PC-3 (cell line): ENCODE measurements at regions not wholly inside any gene's neighbourhood (a gene's known extent, or its start where the extent isn't known, plus 50 kb on each side); places are given as distances from the start of the nearest gene placed in this dataset.

ENCODE experiments used
- CTCF ChIP-seq: fragments of 300-600 bp; sonication (generic); conservative IDR thresholded peaks from 2 replicates; pipeline ENCODE4 v1.5.1; 2017; ENCODE audit warnings: antibody characterized with exemption, low read depth, mild to moderate bottlenecking, low read length
- EZH2 ChIP-seq: fragments of 300-600 bp; sonication (generic); IDR thresholded peaks from one replicate; pipeline ENCODE4 v1.6.1; 2017; ENCODE audit warnings: antibody characterized with exemption, mild to moderate bottlenecking, low read length; ENCODE audit not compliant: unreplicated experiment

GRCh38 chr2:236793023-236794011 is 223.7 kb downstream of the ACKR3 start:
- TF ChIP-seq CTCF = no peak
- TF ChIP-seq EZH2 = no peak
